ENCODE measurements at regions not wholly inside any gene's neighbourhood (a gene's known extent, or its start where the extent isn't known, plus 50 kb on each side); places are given as distances from the start of the nearest gene placed in this dataset.

- no peak for TF ChIP-seq POLR2A (IDR thresholded peaks at IDR 0.05)
- TF ChIP-seq CTCF (IDR thresholded peaks at IDR 0.05): no peak
These were observed 580.5 kb upstream of the NRXN1 start for GRCh38 chr2:51612387-51612786.
